Transverse colon (tissue), 4 donors: ENCODE measurements at regions not wholly inside any gene's neighbourhood (a gene's known extent, or its start where the extent isn't known, plus 50 kb on each side); places are given as distances from the start of the nearest gene placed in this dataset.

Source experiments
- DNase-seq: peaks from one replicate; pipeline ENCODE4 v3.0.0-alpha.2; 2019
- H3K27ac ChIP-seq, 4 donors: fragments of 200-600 bp; sonication (generic); 2 replicates each; pipeline ENCODE4 v1.5.1; 2016 to 2018; ENCODE audit warnings: inconsistent platforms in 4 of 4
- H3K27me3 ChIP-seq: fragments of 200-600 bp; sonication (generic); 2 replicates; pipeline ENCODE4 v1.5.1; 2017; ENCODE audit warnings: inconsistent platforms
- H3K36me3 ChIP-seq, 4 donors: fragments of 200-600 bp; sonication (generic); 2 replicates each; pipeline ENCODE4 v1.5.1; 2017 to 2019; ENCODE audit warnings: inconsistent platforms in 4 of 4
- H3K4me1 ChIP-seq, 4 donors: fragments of 200-600 bp; sonication (generic); 2 replicates each; pipeline ENCODE4 v1.5.1; 2017 to 2020; ENCODE audit warnings: inconsistent platforms in 4 of 4
- H3K4me3 ChIP-seq, 4 donors: fragments of 200-600 bp; sonication (generic); 1 replicate in 1 of 4; 2 replicates in 3 of 4; pipeline versions ENCODE4 v1.5.1 to v1.6.1; 2017 to 2019; ENCODE audit warnings: inconsistent platforms in 4 of 4
- H3K9me3 ChIP-seq, 2 donors: fragments of 200-600 bp; sonication (generic); 2 replicates each; pipeline ENCODE4 v1.5.1; 2017 to 2019; ENCODE audit warnings: inconsistent platforms in 2 of 2
- CTCF ChIP-seq, 5 experiments: fragments of 200-600 bp in 3 of 5; fragments of 450-650 bp in 2 of 5; sonication (generic) in 3 of 5; IDR thresholded peaks; 1 replicate in 2 of 5; 2 replicates in 3 of 5; pipeline ENCODE4 v1.5.1; 2016 to 2017; ENCODE audit warnings: antibody characterized with exemption in 5 of 5, inconsistent platforms in 3 of 5, mild to moderate bottlenecking in 2 of 5, moderate library complexity in 1 of 5
- EP300 ChIP-seq: sonication (generic); formaldehyde crosslinking; IDR thresholded peaks from one replicate; pipeline ENCODE4 v1.6.1; 2017; ENCODE audit warnings: antibody characterized with exemption, low read depth
- POLR2A ChIP-seq: fragments of 450-650 bp; IDR thresholded peaks from one replicate; pipeline ENCODE4 v1.6.1; 2016; ENCODE audit warnings: antibody characterized with exemption, mild to moderate bottlenecking, moderate library complexity
- POLR2AphosphoS5 ChIP-seq, 3 donors: sonication (generic); formaldehyde crosslinking; IDR thresholded peaks; one replicate each; pipeline ENCODE4 v1.6.1; 2016; ENCODE audit warnings: antibody characterized with exemption in 3 of 3
- WGBS, 2 donors: methylation state at CpG; one replicate each; pipeline ENCODE4 v1.1.5; 2018; ENCODE audit warnings: low coverage in 1 of 2; 5-methylcytosine and 5-hydroxymethylcytosine counted together
- in situ Hi-C, 4 donors: fragments of 200-750 bp; cut with MboI; loops; one replicate each; pipeline versions ENCODE4 v1.15.0 to v1.15.1; 2017; ENCODE audit warnings: low sequenced_read_pairs in 3 of 4, low pct_ligation_motif_present in 1 of 4, low pct_unique_long_range_greater_than_20kb in 1 of 4
- intact Hi-C: fragments of 100-400 bp; cut with DNase I; formaldehyde crosslinking; loops from one replicate; pipeline ENCODE4 v1.15.1; 2023; ENCODE audit warnings: low total_unique reads

GRCh38 chr13:82011355-82011754 is 1670.4 kb upstream of the SPRY2 start:
- no peak overlapping the region for H3K4me3 ChIP-seq
- TF ChIP-seq POLR2A: no peak

GRCh38 chr13:82010780-82011179 is 1669.9 kb upstream of the SPRY2 start:
- no peak overlapping the region for H3K27ac ChIP-seq
- no peak for TF ChIP-seq POLR2AphosphoS5 (IDR thresholded peaks at IDR 0.05)
- TF ChIP-seq POLR2A: no peak
- TF ChIP-seq EP300: no peak
- no peak for TF ChIP-seq CTCF (IDR thresholded peaks at IDR 0.05)
- intact Hi-C loops: no loop called here
- in situ Hi-C loops: no loop called here
- no peaks in the 10 kb centered on the region for H3K9me3 ChIP-seq
- no peak for DNase-seq
- no peaks in the 10 kb centered on the region for H3K36me3 ChIP-seq
- 65 to 77% methylated on average over 2 of the region's 2 CpGs for WGBS, 2 donors
- H3K4me3 ChIP-seq: no peak overlapping the region
- H3K4me1 ChIP-seq: no peaks in the 10 kb centered on the region
- H3K27me3 ChIP-seq: no peaks in the 10 kb centered on the region

More at GRCh38 chr13:82011355-82011754, 1670.4 kb upstream of the SPRY2 start:
- H3K27ac ChIP-seq: no peak overlapping the region
- in situ Hi-C loops (no loop called here), intact Hi-C loops (no loop called here)
- no peak for DNase-seq
- no peaks in the 10 kb centered on the region for H3K36me3 ChIP-seq
- no peaks in the 10 kb centered on the region for H3K4me1 ChIP-seq
- H3K27me3 ChIP-seq: no peaks in the 10 kb centered on the region
- no peaks in the 10 kb centered on the region for H3K9me3 ChIP-seq
- 36 to 57% methylated on average over 1 of the region's 1 CpG for WGBS, 2 donors

GRCh38 chr13:82002710-82003109 is 1661.8 kb upstream of the SPRY2 start:
- 73 to 91% methylated on average over 3 of the region's 3 CpGs for WGBS, 2 donors
- H3K9me3 ChIP-seq: no peaks in the 10 kb centered on the region
- no peaks in the 10 kb centered on the region for H3K4me1 ChIP-seq
- H3K27ac ChIP-seq: no peak overlapping the region
- TF ChIP-seq CTCF (IDR thresholded peaks at IDR 0.05) (no peak), POLR2A (no peak), POLR2AphosphoS5 (IDR thresholded peaks at IDR 0.05) (no peak), EP300 (no peak)
- no peaks in the 10 kb centered on the region for H3K27me3 ChIP-seq
- H3K36me3 ChIP-seq: no peaks in the 10 kb centered on the region
- in situ Hi-C loops: no loop called here
- no peak overlapping the region for H3K4me3 ChIP-seq
- no peak for DNase-seq
- intact Hi-C loops: no loop called here

GRCh38 chr13:81995316-81995715 is 1654.4 kb upstream of the SPRY2 start:
- H3K4me1 ChIP-seq: no peaks in the 10 kb centered on the region
- TF ChIP-seq EP300 (no peak), POLR2AphosphoS5 (IDR thresholded peaks at IDR 0.05) (no peak), POLR2A (no peak), CTCF (IDR thresholded peaks at IDR 0.05) (no peak)
- WGBS, 2 donors: 64 to 83% methylated on average over 1 to 3 of the region's 3 CpGs

GRCh38 chr13:81990652-81991051 is 1649.7 kb upstream of the SPRY2 start:
- no peaks in the 10 kb centered on the region for H3K9me3 ChIP-seq
- DNase-seq: no peak
- no peaks in the 10 kb centered on the region for H3K27me3 ChIP-seq
- H3K27ac ChIP-seq: no peak overlapping the region
- TF ChIP-seq EP300 (no peak), POLR2AphosphoS5 (IDR thresholded peaks at IDR 0.05) (no peak), POLR2A (no peak), CTCF (IDR thresholded peaks at IDR 0.05) (no peak)
- H3K4me1 ChIP-seq: no peaks in the 10 kb centered on the region
- WGBS, 2 donors: 62 to 86% methylated on average over 3 to 6 of the region's 6 CpGs
- no peaks in the 10 kb centered on the region for H3K36me3 ChIP-seq
- in situ Hi-C loops (no loop called here), intact Hi-C loops (loop anchor here (10.0 kb wide), 1 partner anchor 374 kb away; no protein-coding TSS in a partner anchor)
- no peak overlapping the region for H3K4me3 ChIP-seq

More at GRCh38 chr13:81995316-81995715, 1654.4 kb upstream of the SPRY2 start:
- intact Hi-C loops: loop anchor here (10.0 kb wide), 1 partner anchor 369 kb away; no protein-coding TSS in a partner anchor
- H3K4me3 ChIP-seq: no peak overlapping the region
- no peaks in the 10 kb centered on the region for H3K36me3 ChIP-seq
- in situ Hi-C loops: no loop called here
- H3K9me3 ChIP-seq: no peaks in the 10 kb centered on the region
- no peak overlapping the region for H3K27ac ChIP-seq
- no peaks in the 10 kb centered on the region for H3K27me3 ChIP-seq
- DNase-seq: no peak
